NOMO-1 treated with dmso at 0.1 percent for 144 hours (cell line): ENCODE measurements at regions not wholly inside any gene's neighbourhood (a gene's known extent, or its start where the extent isn't known, plus 50 kb on each side); places are given as distances from the start of the nearest gene placed in this dataset.

Experiments
- DNase-seq: peaks from one replicate; lab custom pipeline; 2025; ENCODE audit not compliant: unreplicated experiment; lab: John Stamatoyannopoulos, UW

- DNase-seq = no peak
These were observed 368.4 kb downstream of the KLF12 start for GRCh38 chr13:73765651-73766384.

GRCh38 chr13:73759434-73759833, 374.8 kb downstream of the KLF12 start:
- no peak for DNase-seq

DNA sequence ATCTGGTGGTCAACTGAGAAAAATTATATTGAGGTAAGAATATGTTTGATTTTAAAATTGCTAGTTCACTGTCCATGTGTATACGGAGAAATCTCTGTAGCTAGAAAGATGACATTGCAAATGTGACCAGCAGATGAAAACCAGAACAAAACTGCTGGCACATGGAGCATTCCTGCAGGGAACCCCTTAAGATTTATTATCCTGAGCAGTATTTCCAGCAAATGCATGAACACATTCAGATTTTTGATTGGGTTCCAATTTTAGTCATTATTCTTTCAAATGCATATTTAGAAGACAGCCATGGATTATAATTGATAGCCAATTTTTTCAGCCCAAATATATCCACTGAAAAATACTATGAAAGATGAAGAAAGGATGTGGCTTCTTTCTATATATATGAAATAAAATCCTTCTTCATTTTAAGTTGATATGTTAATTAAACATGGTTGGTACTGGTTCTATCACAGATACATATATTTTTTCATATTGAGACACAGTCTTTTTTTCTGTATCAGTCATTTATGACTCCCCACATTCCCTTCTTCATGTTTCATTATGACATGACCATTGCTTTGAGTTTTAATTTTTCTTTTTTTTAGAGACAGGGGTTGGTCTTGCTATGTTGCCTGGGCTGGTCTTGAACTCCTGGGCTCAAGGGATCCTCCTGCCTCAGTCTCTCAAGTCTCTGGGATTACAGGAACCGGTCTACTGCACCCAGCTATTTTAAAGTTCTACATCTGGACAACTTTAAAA, 376.5 kb downstream of the KLF12 start:
- no peak for DNase-seq

DNA sequence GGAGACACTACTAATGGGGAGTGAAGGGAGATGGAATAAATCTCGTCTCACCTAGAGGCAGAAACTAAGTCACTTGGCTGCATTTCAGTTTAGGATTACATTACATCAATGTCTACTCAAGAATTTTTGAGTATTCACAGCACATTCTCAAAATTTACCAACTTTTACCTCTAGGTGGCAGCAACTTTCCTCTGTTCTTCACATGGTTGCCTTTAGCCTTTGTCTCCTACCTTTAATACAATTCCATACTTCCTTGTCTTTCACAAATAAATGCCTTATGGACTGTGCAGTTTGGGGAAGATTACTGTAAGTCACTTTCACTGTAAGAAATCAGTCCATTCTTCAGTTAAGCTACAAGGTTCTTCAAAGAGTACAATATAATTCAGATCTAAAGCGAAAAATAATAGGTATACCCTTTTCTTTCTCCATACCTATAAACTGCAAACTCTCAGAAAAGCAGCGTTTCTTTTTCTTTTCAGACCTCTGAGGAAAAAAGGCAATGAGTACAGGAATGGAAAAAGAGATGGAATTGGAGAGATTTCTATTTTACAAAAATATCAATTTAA, 379.4 kb downstream of the KLF12 start:
- DNase-seq = no peak

DNA sequence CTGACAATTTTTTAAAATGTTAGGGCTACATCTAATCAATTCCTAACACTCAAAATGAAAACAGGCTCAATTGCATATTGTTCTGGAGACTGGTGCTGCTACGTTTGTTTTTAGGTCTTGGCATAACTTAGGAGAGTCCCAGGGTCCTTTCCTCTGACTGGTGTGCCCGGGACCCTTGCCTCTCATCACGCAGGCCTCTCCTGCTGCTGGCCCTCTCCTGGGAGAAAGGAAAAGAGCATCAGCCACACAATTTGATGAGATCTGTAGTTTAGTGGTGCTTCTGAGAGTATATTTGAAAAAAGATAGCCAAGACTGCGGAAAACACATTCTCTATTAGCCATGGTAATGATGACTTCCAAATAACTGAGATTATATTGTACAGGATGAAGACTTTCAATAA, 380.0 kb downstream of the KLF12 start:
- no peak for DNase-seq

GRCh38 chr13:73751290-73751689, 382.9 kb downstream of the KLF12 start:
- no peak for DNase-seq

DNA sequence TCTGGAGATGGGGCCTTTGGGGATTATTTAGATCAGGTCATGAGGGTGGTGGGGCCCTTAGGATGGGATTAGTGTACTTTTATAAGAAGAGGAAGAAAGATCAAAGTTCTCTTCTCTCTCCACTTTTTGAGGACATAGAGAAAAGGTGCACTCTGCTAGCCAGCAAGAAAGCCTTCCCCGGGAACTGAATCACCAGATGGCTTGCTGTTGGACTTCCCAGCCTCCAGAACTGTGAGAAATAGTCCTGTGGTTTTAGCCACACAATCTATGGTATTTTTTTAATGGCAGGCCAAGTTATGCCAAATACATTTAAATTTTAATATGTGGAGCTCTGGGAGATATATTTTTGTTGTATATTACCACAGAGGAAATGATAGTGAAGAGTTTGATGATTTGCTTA, 385.8 kb downstream of the KLF12 start:
- no peak for DNase-seq

- no peak for DNase-seq
These were observed 389.0 kb downstream of the KLF12 start for GRCh38 chr13:73745190-73745589.

- DNase-seq = no peak
These were observed 391.2 kb downstream of the KLF12 start for GRCh38 chr13:73742982-73743381.

DNA sequence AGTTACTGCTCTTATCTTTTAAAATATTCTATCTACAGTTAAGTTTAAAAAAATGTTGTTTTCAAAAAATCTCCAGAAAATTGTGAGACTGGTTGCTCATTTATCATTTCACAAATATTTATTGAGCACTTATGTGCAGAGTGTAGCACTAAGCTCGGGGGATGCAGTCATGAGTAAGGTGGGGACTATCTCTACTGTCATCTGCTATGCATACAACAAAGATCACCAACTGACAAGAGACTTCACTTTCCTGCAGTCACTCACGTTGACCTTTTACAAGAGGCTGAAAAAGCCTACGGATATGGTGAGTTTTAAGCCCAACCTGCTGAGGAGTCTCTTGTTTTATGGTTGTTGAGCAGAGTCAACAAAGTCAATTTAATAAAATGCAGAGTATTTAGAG, 392.5 kb downstream of the KLF12 start:
- no peak for DNase-seq

- no peak for DNase-seq
These were observed 393.1 kb downstream of the KLF12 start for GRCh38 chr13:73741111-73741510.

GRCh38 chr13:73740666-73741065, 393.5 kb downstream of the KLF12 start:
- DNase-seq = no peak

DNA sequence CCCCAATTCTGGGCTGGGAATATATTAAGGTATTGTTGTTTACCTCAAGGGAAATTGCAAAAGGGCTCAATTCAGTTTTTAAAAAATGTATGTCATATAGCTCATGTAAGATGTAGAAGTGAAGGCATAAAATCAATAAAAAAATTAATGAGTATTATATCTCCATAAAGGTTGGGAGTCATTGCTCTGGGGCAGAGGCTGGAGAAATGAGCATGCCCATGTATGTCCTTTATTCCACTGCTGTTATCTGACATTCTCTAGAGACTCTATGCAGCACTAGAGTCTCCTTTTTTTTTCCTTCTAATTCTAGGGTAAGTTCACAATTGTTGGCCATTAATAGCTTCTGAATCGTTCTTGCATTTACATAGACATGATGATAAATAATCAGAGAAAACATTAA, 394.8 kb downstream of the KLF12 start:
- DNase-seq = no peak

DNA sequence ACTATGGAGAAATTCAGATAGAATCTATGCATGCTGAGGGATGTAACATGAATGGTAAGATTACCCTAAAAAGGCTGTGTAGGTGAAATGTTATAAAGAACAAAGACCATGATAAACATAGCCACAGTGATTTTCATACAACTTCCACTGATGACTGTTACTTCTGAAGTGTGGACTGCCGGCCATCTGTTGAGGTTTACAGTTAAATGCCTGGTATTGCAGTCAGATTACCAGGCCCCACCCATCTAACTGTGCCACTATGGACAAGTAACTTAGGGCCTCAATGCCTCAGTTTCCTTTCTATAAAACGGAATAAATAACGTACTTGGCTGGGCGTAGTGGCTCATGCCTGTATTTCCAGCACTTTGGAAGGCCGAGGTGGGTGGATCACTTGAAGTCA, 395.6 kb downstream of the KLF12 start:
- no peak for DNase-seq

DNA sequence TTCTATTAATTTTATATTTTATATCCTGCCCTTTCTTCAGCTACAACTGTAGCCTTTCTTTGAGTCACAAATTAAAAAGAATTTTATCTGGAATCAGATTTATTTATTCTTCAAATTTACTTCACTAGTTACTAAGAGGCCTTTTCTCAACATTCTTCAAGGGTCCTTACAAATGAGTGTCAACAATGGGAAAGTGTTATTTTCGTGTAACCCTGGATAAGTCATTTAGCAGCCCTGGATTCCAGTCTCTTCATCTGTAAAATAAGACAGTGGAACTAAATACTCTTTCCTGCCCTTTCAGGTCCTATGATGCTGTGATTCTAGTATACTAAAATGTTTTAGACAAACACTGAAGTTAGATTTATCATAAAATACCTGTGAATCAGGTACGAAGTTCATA, 397.0 kb downstream of the KLF12 start:
- no peak for DNase-seq

DNA sequence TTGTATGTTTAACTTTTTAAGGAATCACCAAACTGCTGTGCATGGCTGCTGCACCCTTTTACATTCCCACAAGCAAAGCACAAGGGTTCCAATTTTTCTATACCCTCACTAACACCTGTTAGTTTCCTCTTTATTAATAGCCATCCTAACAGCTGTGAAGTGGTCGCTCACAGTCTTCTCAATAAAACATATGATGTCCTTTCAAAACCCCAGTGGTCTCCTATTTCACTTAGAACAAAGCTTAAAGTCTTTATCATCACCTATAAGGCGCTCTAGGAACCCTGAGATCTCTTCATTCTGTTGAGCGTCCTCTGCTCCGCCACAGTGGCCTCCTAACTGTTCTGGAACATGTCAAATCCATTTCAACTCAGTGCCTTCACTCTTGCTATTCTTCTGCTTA, 400.5 kb downstream of the KLF12 start:
- no peak for DNase-seq

DNA sequence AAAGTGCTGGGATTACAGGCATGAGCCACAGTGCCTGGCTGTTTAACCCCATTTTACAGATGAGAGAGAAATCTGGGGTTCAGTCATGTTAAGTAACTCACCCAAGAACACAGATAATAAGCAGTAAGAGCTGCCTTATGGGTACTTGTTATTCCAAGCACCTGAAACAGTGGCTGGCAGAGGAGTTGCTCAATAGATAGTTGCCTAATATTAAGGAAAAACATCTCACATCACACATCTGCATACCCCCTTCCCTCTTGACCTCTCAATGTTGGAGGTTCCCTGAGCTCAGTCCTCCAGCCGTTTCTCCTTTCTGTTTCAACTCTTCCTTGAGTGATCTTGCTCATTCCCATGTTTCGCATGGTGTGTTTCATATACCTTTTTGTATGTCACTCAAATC, 401.9 kb downstream of the KLF12 start:
- no peak for DNase-seq

- DNase-seq = no peak
These were observed 402.6 kb downstream of the KLF12 start for GRCh38 chr13:73731564-73731963.

GRCh38 chr13:73730014-73730413, 404.2 kb downstream of the KLF12 start:
- DNase-seq = no peak

- no peak for DNase-seq
These were observed 405.2 kb downstream of the KLF12 start for GRCh38 chr13:73729046-73729445.

DNA sequence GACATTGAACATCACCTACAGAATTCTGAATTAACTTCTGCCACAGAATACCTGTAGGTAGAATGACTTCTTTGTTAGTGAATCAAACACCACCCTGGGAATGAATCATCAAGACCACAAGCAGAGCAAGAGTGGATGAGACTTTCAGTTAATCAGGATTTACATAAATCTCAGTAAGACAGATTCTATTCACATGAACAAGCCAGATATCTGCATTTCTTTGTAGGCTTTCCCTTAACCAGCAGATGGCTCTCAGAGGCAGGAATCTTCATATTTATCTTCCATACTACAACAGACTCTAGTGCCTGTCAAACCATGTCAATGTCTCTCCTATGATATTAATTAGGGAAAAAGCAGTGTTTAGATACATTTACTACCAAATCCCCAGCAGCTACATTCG, 412.1 kb downstream of the KLF12 start:
- no peak for DNase-seq

DNA sequence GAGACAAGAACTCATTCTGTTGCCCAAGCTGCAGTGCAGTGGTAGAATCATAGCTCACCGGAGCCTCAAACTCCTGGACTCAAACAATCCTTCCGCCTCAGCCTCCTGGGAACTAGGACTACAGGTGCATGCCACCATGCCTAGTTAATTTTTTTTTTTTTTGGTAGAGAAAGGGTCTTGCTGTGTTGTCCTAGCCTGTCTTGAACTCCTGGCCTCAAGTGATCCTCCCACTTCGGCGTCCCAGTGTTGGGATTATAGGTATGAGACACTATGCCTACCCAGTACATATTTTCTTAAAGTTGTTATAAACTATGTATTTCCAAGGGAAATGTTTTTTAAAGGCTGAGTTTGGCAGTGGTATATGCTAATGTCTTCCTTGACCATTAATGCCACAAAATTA, 412.6 kb downstream of the KLF12 start:
- DNase-seq = no peak
